ENCODE measurements at regions not wholly inside any gene's neighbourhood (a gene's known extent, or its start where the extent isn't known, plus 50 kb on each side); places are given as distances from the start of the nearest gene placed in this dataset.

- H3K4me1 Mint-ChIP-seq (ENCODE audit: low read depth) = no peaks in the 10 kb centered on the region
- DNase-seq (ENCODE audit: low spot score) = no peak
- no peaks in the 10 kb centered on the region for H3K27me3 Mint-ChIP-seq (ENCODE audit: low read depth)
- no peaks in the 10 kb centered on the region for H3K36me3 Mint-ChIP-seq (ENCODE audit: low read depth)
- intact Hi-C loops (cut with micrococcal nuclease) = no loop called here
- no peak overlapping the region for H3K27ac Mint-ChIP-seq
- no peak overlapping the region for H3K4me3 Mint-ChIP-seq (ENCODE audit: low read depth)
- H3K9me3 Mint-ChIP-seq = no peaks in the 10 kb centered on the region
Measured at GRCh38 chr11:92662601-92663360, 306.7 kb upstream of the MTNR1B start.

- H3K4me3 Mint-ChIP-seq (ENCODE audit: low read depth) = no peak overlapping the region
- H3K36me3 Mint-ChIP-seq (ENCODE audit: low read depth) = no peaks in the 10 kb centered on the region
- no peak overlapping the region for H3K27ac Mint-ChIP-seq
- no peaks in the 10 kb centered on the region for H3K4me1 Mint-ChIP-seq (ENCODE audit: low read depth)
- no peaks in the 10 kb centered on the region for H3K9me3 Mint-ChIP-seq
- DNase-seq (ENCODE audit: low spot score) = no peak
- no peaks in the 10 kb centered on the region for H3K27me3 Mint-ChIP-seq (ENCODE audit: low read depth)
- intact Hi-C loops (cut with micrococcal nuclease) = no loop called here
Measured at GRCh38 chr11:92663539-92663938, 305.9 kb upstream of the MTNR1B start.

- no peaks in the 10 kb centered on the region for H3K36me3 Mint-ChIP-seq (ENCODE audit: low read depth)
- no peak overlapping the region for H3K4me3 Mint-ChIP-seq (ENCODE audit: low read depth)
- DNase-seq (ENCODE audit: low spot score) = no peak
- no peaks in the 10 kb centered on the region for H3K27me3 Mint-ChIP-seq (ENCODE audit: low read depth)
- H3K4me1 Mint-ChIP-seq (ENCODE audit: low read depth) = no peaks in the 10 kb centered on the region
- no peak overlapping the region for H3K27ac Mint-ChIP-seq
- intact Hi-C loops (cut with micrococcal nuclease) = no loop called here
- H3K9me3 Mint-ChIP-seq = no peaks in the 10 kb centered on the region
Measured at GRCh38 chr11:92667486-92668152, 301.8 kb upstream of the MTNR1B start.

DNA sequence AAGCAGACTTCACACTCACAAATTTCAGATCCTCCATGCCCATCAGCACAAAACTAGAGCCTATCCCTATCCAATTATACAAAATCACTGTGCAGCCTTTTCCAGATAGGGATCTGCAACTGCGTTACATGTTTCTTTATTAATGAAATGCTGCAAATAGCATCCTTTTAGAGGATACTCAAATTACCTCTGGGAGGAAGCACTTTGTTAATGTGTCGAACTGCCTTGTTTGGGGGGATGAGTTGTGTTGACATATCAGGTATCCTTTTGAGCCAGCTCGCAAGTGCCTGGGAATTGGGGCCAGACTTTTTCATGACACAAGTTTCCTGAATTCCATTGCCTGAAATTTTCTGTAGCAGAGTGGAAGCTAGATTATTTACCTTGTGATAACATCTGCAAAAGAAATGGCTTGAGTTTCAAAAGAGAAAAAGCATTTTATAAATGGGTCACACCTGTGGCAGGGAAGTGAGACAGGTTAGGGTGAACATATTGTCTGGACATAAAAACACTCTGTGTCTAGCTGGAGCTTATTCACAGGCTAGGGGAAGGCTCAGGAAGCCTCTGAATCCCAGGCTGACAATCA, 299.1 kb upstream of the MTNR1B start:
- Mint-ChIP-seq H3K27me3 (ENCODE audit: low read depth) (no peaks in the 10 kb centered on the region), H3K4me1 (ENCODE audit: low read depth) (no peaks in the 10 kb centered on the region), H3K36me3 (ENCODE audit: low read depth) (no peaks in the 10 kb centered on the region), H3K9me3 (no peaks in the 10 kb centered on the region), H3K4me3 (ENCODE audit: low read depth) (no peak overlapping the region), H3K27ac (no peak overlapping the region)
- DNase-seq (ENCODE audit: low spot score) = no peak
- intact Hi-C loops (cut with micrococcal nuclease) = no loop called here

- Mint-ChIP-seq H3K4me1 (ENCODE audit: low read depth) (no peaks in the 10 kb centered on the region), H3K27me3 (ENCODE audit: low read depth) (no peaks in the 10 kb centered on the region), H3K27ac (no peak overlapping the region), H3K9me3 (no peaks in the 10 kb centered on the region), H3K4me3 (ENCODE audit: low read depth) (no peak overlapping the region), H3K36me3 (ENCODE audit: low read depth) (no peaks in the 10 kb centered on the region)
- intact Hi-C loops (cut with micrococcal nuclease) = no loop called here
- no peak for DNase-seq (ENCODE audit: low spot score)
Measured at GRCh38 chr11:92671081-92671480, 298.4 kb upstream of the MTNR1B start.

- no peaks in the 10 kb centered on the region for H3K27me3 Mint-ChIP-seq (ENCODE audit: low read depth)
- no peak for DNase-seq (ENCODE audit: low spot score)
- H3K9me3 Mint-ChIP-seq = peaks cover 7% of the 10 kb centered on the region
- no peaks in the 10 kb centered on the region for H3K4me1 Mint-ChIP-seq (ENCODE audit: low read depth)
- intact Hi-C loops (cut with micrococcal nuclease) = no loop called here
- no peak overlapping the region for H3K27ac Mint-ChIP-seq
- no peaks in the 10 kb centered on the region for H3K36me3 Mint-ChIP-seq (ENCODE audit: low read depth)
- H3K4me3 Mint-ChIP-seq (ENCODE audit: low read depth) = no peak overlapping the region
Measured at GRCh38 chr11:92675303-92675702, 294.1 kb upstream of the MTNR1B start.

DNA sequence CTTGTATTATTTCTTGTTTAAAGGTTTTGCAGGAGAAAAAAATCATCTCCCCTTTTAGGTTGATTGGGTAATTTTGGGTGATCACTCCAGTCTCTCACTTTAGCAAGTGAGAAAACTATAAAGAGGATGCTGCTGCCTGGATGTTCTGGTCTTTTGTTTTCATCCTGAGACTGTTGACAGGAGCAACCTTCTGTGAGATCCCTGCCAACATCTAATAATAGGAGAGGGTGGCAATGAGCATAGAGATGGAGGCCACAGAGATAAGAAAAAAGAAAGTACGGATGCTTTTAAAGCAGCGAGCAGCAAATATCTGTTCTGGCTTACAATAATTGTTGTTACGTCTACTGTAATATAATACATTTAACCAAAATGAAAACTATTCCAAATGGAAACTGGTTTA, 293.6 kb upstream of the MTNR1B start:
- Mint-ChIP-seq H3K4me1 (ENCODE audit: low read depth) (no peaks in the 10 kb centered on the region), H3K27me3 (ENCODE audit: low read depth) (no peaks in the 10 kb centered on the region), H3K27ac (no peak overlapping the region), H3K36me3 (ENCODE audit: low read depth) (no peaks in the 10 kb centered on the region), H3K9me3 (peaks cover 8% of the 10 kb centered on the region), H3K4me3 (ENCODE audit: low read depth) (no peak overlapping the region)
- no peak for DNase-seq (ENCODE audit: low spot score)
- intact Hi-C loops (cut with micrococcal nuclease) = no loop called here

GRCh38 chr11:92678008-92678611, 291.3 kb upstream of the MTNR1B start:
- Mint-ChIP-seq H3K9me3 (peaks cover 8% of the 10 kb centered on the region), H3K27ac (no peak overlapping the region), H3K4me1 (ENCODE audit: low read depth) (peaks cover 10% of the 10 kb centered on the region), H3K27me3 (ENCODE audit: low read depth) (no peaks in the 10 kb centered on the region), H3K36me3 (ENCODE audit: low read depth) (no peaks in the 10 kb centered on the region), H3K4me3 (ENCODE audit: low read depth) (no peak overlapping the region)
- no peak for DNase-seq (ENCODE audit: low spot score)
- intact Hi-C loops (cut with micrococcal nuclease) = no loop called here

DNA sequence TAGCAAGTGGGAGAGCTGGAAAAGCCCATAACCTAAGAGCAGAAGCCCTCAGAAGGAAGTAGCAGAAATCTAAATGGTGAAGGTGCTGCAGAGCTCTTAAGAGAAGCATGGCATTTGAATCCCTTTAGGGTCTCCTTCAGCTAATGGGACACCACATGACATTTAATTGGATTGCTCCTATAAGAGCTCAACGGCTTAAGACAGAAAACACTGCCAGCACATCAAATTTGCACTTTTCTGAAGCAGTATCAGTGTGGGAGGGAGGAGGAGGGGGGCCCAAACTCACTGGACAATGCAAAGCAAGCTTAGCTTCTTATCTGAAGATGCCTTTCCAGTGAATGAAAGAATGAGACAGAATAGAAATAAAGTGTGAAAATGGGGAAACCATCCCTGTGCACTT, 287.9 kb upstream of the MTNR1B start:
- Mint-ChIP-seq H3K9me3 (peaks cover 8% of the 10 kb centered on the region), H3K4me3 (ENCODE audit: low read depth) (no peak overlapping the region), H3K27ac (no peak overlapping the region), H3K4me1 (ENCODE audit: low read depth) (peaks cover 10% of the 10 kb centered on the region), H3K36me3 (ENCODE audit: low read depth) (no peaks in the 10 kb centered on the region), H3K27me3 (ENCODE audit: low read depth) (no peaks in the 10 kb centered on the region)
- no peak for DNase-seq (ENCODE audit: low spot score)
- intact Hi-C loops (cut with micrococcal nuclease) = loop anchor here (5.0 kb wide), 1 partner anchor 54 kb away; no protein-coding TSS in a partner anchor

GRCh38 chr11:92682136-92682535, 287.3 kb upstream of the MTNR1B start:
- intact Hi-C loops (cut with micrococcal nuclease) = loop anchor here (1.0 to 5.0 kb wide), 2 partner anchors 15 to 55 kb away; no protein-coding TSS in a partner anchor
- no peak overlapping the region for H3K27ac Mint-ChIP-seq
- no peaks in the 10 kb centered on the region for H3K27me3 Mint-ChIP-seq (ENCODE audit: low read depth)
- DNase-seq (ENCODE audit: low spot score) = no peak
- no peaks in the 10 kb centered on the region for H3K36me3 Mint-ChIP-seq (ENCODE audit: low read depth)
- H3K4me1 Mint-ChIP-seq (ENCODE audit: low read depth) = peaks cover 10% of the 10 kb centered on the region
- H3K4me3 Mint-ChIP-seq (ENCODE audit: low read depth) = no peak overlapping the region
- H3K9me3 Mint-ChIP-seq = peaks cover 8% of the 10 kb centered on the region

DNA sequence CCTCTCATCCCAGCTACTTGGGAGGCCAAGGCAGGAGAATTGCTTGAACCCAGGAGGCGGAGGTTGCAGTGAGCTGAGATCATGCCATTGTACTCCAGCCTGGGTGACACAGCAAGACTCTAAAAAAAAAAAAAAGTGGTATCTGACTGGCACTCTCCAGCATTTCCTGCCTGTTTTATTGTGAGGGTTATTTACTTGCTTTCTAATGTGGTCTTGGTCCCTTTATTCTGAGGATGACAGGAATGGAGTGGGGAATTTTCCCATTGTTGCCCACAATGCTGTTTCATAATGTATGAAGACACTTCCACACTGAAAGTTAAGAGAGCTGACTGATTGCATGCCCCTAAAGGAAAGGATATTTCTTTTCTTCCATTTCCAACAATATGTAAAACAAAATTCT, 286.5 kb upstream of the MTNR1B start:
- Mint-ChIP-seq H3K9me3 (peaks cover 6% of the 10 kb centered on the region), H3K4me3 (ENCODE audit: low read depth) (no peak overlapping the region), H3K27me3 (ENCODE audit: low read depth) (no peaks in the 10 kb centered on the region), H3K4me1 (ENCODE audit: low read depth) (peaks cover 10% of the 10 kb centered on the region), H3K36me3 (ENCODE audit: low read depth) (no peaks in the 10 kb centered on the region), H3K27ac (no peak overlapping the region)
- no peak for DNase-seq (ENCODE audit: low spot score)
- intact Hi-C loops (cut with micrococcal nuclease) = loop anchor here (1.0 to 5.0 kb wide), 2 partner anchors 14 to 56 kb away; no protein-coding TSS in a partner anchor

DNA sequence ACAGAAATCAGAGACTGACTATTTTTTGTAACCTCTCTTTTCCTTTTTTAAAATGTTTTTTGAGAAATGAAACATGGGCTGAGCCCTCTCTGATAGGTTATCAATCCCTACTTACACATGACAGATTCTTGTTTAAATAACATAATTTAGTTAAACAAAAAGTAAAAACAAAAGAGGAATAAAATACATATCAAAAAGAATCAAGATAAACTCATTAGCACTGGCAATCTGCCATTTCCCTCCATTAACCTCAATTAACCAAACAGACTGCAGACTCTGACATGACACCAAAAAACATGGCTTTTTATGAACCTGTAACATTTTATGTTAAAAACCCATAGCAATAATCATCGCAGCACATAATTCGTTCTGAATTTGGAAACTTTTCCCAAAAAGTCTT, 284.4 kb upstream of the MTNR1B start:
- peaks cover 10% of the 10 kb centered on the region for H3K4me1 Mint-ChIP-seq (ENCODE audit: low read depth)
- H3K36me3 Mint-ChIP-seq (ENCODE audit: low read depth) = no peaks in the 10 kb centered on the region
- H3K4me3 Mint-ChIP-seq (ENCODE audit: low read depth) = no peak overlapping the region
- no peak for DNase-seq (ENCODE audit: low spot score)
- H3K9me3 Mint-ChIP-seq = peaks cover 4% of the 10 kb centered on the region
- H3K27me3 Mint-ChIP-seq (ENCODE audit: low read depth) = no peaks in the 10 kb centered on the region
- intact Hi-C loops (cut with micrococcal nuclease) = no loop called here
- H3K27ac Mint-ChIP-seq = no peak overlapping the region

GRCh38 chr11:92687724-92688123, 281.7 kb upstream of the MTNR1B start:
- no peak overlapping the region for H3K4me3 Mint-ChIP-seq (ENCODE audit: low read depth)
- no peaks in the 10 kb centered on the region for H3K9me3 Mint-ChIP-seq
- H3K27me3 Mint-ChIP-seq (ENCODE audit: low read depth) = no peaks in the 10 kb centered on the region
- H3K4me1 Mint-ChIP-seq (ENCODE audit: low read depth) = no peaks in the 10 kb centered on the region
- intact Hi-C loops (cut with micrococcal nuclease) = no loop called here
- no peaks in the 10 kb centered on the region for H3K36me3 Mint-ChIP-seq (ENCODE audit: low read depth)
- DNase-seq (ENCODE audit: low spot score) = no peak
- no peak overlapping the region for H3K27ac Mint-ChIP-seq

All from activated T-helper 2 cell treated with anti-CD3 and anti-CD28 coated beads, Interferon-gamma antibody, Interleukin-2, Interleukin-4, amounts not matched to agents 10 μg/mL and 5 μg/mL and 100 μg/mL, durations not matched to agents 14 hours and 24 hours and 36 hours (primary cell).